ENCODE measurements at regions not wholly inside any gene's neighbourhood (a gene's known extent, or its start where the extent isn't known, plus 50 kb on each side); places are given as distances from the start of the nearest gene placed in this dataset.

DNA sequence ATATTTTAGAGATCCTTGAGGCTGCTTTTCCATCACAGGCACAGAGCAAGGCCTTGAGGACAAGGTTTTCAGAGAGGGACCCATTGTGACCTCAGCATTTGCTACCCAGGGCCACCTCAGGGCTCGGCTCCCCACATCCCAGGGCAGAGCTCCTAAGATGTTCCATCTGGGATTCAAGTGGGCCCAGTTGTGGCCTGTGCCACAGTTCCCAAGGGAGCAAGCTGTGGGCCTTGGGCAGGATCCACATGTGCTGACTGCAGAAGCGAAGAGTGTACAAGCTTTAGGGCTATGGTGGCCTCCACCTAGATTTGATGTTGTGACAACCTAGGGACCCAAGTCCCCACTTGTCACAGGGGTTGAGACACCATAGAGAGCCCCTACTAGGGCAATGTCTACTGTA lies 608.1 kb downstream of the HACE1 start:
- Histone ChIP-seq H2BK12ac (ENCODE audit: low read depth, low read length) (no peak overlapping the region), H3K27me3 (replicated peaks in 1 of 4; ENCODE audit: control insufficient read depth in 3 of 4, extremely low read depth in 1 of 4, insufficient read depth in 3 of 4, low read length in 3 of 4) (no peaks in the 10 kb centered on the region)
- no peak for TF ChIP-seq POU5F1 (IDR thresholded peaks at IDR 0.05; ENCODE audit: low read depth, low read length)
- TF ChIP-seq EZH2 (IDR thresholded peaks at IDR 0.05; ENCODE audit: low read depth, low read length, severe bottlenecking): no peak
- no peak for TF ChIP-seq RNF2 (IDR thresholded peaks at IDR 0.05; ENCODE audit: borderline replicate concordance, low read depth, low read length, missing control alignments, poor library complexity, severe bottlenecking)
- no peak for TF ChIP-seq NRF1 (IDR thresholded peaks at IDR 0.05; ENCODE audit: low read depth, low read length)
- TF ChIP-seq RFX5 (IDR thresholded peaks at IDR 0.05; ENCODE audit: borderline replicate concordance, low read depth, low read length): no peak
- TF ChIP-seq BCL11A (IDR thresholded peaks at IDR 0.05; ENCODE audit: low read depth in 2 of 2, low read length in 2 of 2): no peak
- TF ChIP-seq HDAC6 (IDR thresholded peaks at IDR 0.05; ENCODE audit: low read depth, low read length): no peak
- TF ChIP-seq, protein P1, sequence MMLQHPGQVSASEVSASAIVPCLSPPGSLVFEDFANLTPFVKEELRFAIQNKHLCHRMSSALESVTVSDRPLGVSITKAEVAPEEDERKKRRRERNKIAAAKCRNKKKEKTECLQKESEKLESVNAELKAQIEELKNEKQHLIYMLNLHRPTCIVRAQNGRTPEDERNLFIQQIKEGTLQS (IDR thresholded peaks at IDR 0.05; ENCODE audit: insufficient read depth, low read depth, low read length): no peak
- TF ChIP-seq EGR1 (IDR thresholded peaks at IDR 0.05; ENCODE audit: borderline replicate concordance, low read depth, low read length): no peak
- TF ChIP-seq POLR2A (IDR thresholded peaks at IDR 0.05; ENCODE audit: control extremely low read depth in 1 of 2, low read depth in 2 of 2, low read length in 2 of 2): no peak
- no peak for TF ChIP-seq SIN3A (conservative IDR thresholded peaks at IDR 0.05 in 1 of 2, IDR thresholded peaks at IDR 0.05 in 1 of 2; ENCODE audit: low read depth in 1 of 2, low read length in 2 of 2)
- no peak for TF ChIP-seq GTF2F1 (IDR thresholded peaks at IDR 0.05; ENCODE audit: borderline replicate concordance, low read depth, low read length)
- no peak for TF ChIP-seq RAD21 (IDR thresholded peaks at IDR 0.05 in 1 of 2, conservative IDR thresholded peaks at IDR 0.05 in 1 of 2; ENCODE audit: low read depth in 2 of 2, low read length in 2 of 2)
- no peak for TF ChIP-seq SIX5 (IDR thresholded peaks at IDR 0.05; ENCODE audit: low read depth, low read length)

More for the DNA sequence above, 608.1 kb downstream of the HACE1 start:
- 94% methylated on average over 2 of the region's 2 CpGs; no CpG with 5 or more reads in 1 of the 2 experiments for WGBS, 2 experiments (ENCODE audit: extremely low coverage in 1 of 2, insufficient coverage in 1 of 2, insufficient read length in 1 of 2, insufficient replicate concordance in 2 of 2, low coverage in 1 of 2, low lambda C conversion rate in 2 of 2, missing lambda C conversion rate in 1 of 2)
- Histone ChIP-seq H3K27ac (ENCODE audit: low read depth, low read length) (no peak overlapping the region), H3K4me2 (ENCODE audit: insufficient read depth in 1 of 2, low read depth in 2 of 2, low read length in 2 of 2) (no peak overlapping the region), H2BK5ac (ENCODE audit: low read depth, low read length) (no peak overlapping the region), H2BK15ac (ENCODE audit: low read length) (no peak overlapping the region), H4K5ac (ENCODE audit: insufficient read length, low read depth, low read length) (no peak overlapping the region), H3K23me2 (ENCODE audit: low read depth, low read length) (no peaks in the 10 kb centered on the region), H2AK5ac (ENCODE audit: low read depth, low read length) (no peak overlapping the region), H3K79me1 (ENCODE audit: low read depth, low read length) (no peaks in the 10 kb centered on the region), H3K23ac (ENCODE audit: insufficient read length) (no peak overlapping the region), H4K8ac (ENCODE audit: extremely low read depth, insufficient read depth, low read length) (no peak overlapping the region), H3K79me2 (ENCODE audit: control insufficient read depth in 1 of 2, insufficient read depth in 2 of 2, low read length in 2 of 2) (no peaks in the 10 kb centered on the region), H3K36me3 (ENCODE audit: control insufficient read depth in 2 of 4, insufficient read depth in 4 of 4, low read length in 3 of 4) (no peaks in the 10 kb centered on the region), H3K18ac (ENCODE audit: extremely low read depth, low read length) (no peak overlapping the region), H4K91ac (replicated peaks; ENCODE audit: insufficient read length, low read length) (no peak overlapping the region), H3K4me1 (replicated peaks in 1 of 4; ENCODE audit: control insufficient read depth in 3 of 4, insufficient read depth in 4 of 4, low read length in 3 of 4) (no peaks in the 10 kb centered on the region), H2AFZ (ENCODE audit: low read length) (no peak overlapping the region), H3K4me3 (ENCODE audit: extremely low read depth in 1 of 4, insufficient read depth in 2 of 4, low read depth in 3 of 4, low read length in 4 of 4) (no peak overlapping the region), H3K9ac (replicated peaks in 1 of 4; ENCODE audit: extremely low read depth in 1 of 4, low read depth in 3 of 4, low read length in 3 of 4) (no peak overlapping the region), H4K20me1 (replicated peaks in 1 of 2; ENCODE audit: control insufficient read depth in 1 of 2, insufficient read depth in 2 of 2, low read length in 2 of 2) (no peaks in the 10 kb centered on the region), H3K4ac (replicated peaks; ENCODE audit: insufficient read length, low read depth, low read length) (no peak overlapping the region), H2BK20ac (ENCODE audit: low read length) (no peak overlapping the region), H3K14ac (ENCODE audit: insufficient read length) (no peak overlapping the region), H3K9me3 (ENCODE audit: insufficient read depth in 2 of 2, low read depth in 1 of 2, low read length in 1 of 2) (no peaks in the 10 kb centered on the region), H3K56ac (replicated peaks; ENCODE audit: insufficient read length, low read depth, low read length) (no peak overlapping the region), H2BK120ac (replicated peaks; ENCODE audit: low read depth, low read length) (no peak overlapping the region)
- POLR2A ChIA-PET (ENCODE audit: partially characterized antibody): no interaction called here
- no peak for DNase-seq (ENCODE audit: low read depth in 1 of 2, low spot score in 2 of 2)
- CTCF ChIA-PET (ENCODE audit: partially characterized antibody): no interaction called here
- FAIRE-seq: no peak

All from H1 (cell line).